ENCODE measurements at regions not wholly inside any gene's neighbourhood (a gene's known extent, or its start where the extent isn't known, plus 50 kb on each side); places are given as distances from the start of the nearest gene placed in this dataset.

GRCh38 chr20:11826334-11826733 lies 91.4 kb upstream of the BTBD3 start:
- peaks cover 0 to 16% (median 0%) of the 10 kb centered on the region in 3 donors for H3K4me1 ChIP-seq
- WGBS, 2 donors (ENCODE audit: low coverage in 1 of 2) = 68 to 80% methylated on average over 1 to 4 of the region's 4 CpGs
- no peak overlapping the region for H3K27ac ChIP-seq
- TF ChIP-seq POLR2A (IDR thresholded peaks at IDR 0.05) = no peak
- no peak for TF ChIP-seq POLR2AphosphoS5 (IDR thresholded peaks at IDR 0.05)
- TF ChIP-seq CTCF (IDR thresholded peaks at IDR 0.05) = no peak
- no peak for TF ChIP-seq EP300 (IDR thresholded peaks at IDR 0.05)
- no peaks in the 10 kb centered on the region for H3K9me3 ChIP-seq
- H3K27me3 ChIP-seq = no peaks in the 10 kb centered on the region
- H3K36me3 ChIP-seq = no peaks in the 10 kb centered on the region
- no peak for ATAC-seq
- no peak overlapping the region for H3K4me3 ChIP-seq

- no peaks in the 10 kb centered on the region for H3K36me3 ChIP-seq
- TF ChIP-seq POLR2AphosphoS5 (IDR thresholded peaks at IDR 0.05) = no peak
- no peak for TF ChIP-seq POLR2A (IDR thresholded peaks at IDR 0.05)
- TF ChIP-seq EP300 (IDR thresholded peaks at IDR 0.05) = no peak
- TF ChIP-seq CTCF (IDR thresholded peaks at IDR 0.05) = no peak
- H3K9me3 ChIP-seq = peaks cover 0 to 10% (median 0%) of the 10 kb centered on the region in 3 donors
- H3K4me3 ChIP-seq = no peak overlapping the region
- no peaks in the 10 kb centered on the region for H3K4me1 ChIP-seq
- no peak for ATAC-seq
- no peaks in the 10 kb centered on the region for H3K27me3 ChIP-seq
- no peak overlapping the region for H3K27ac ChIP-seq
- WGBS, 2 donors (ENCODE audit: low coverage in 1 of 2) = 100% methylated on average over 1 of the region's 1 CpG
Measured at GRCh38 chr20:11832397-11832796, 85.3 kb upstream of the BTBD3 start.

DNA sequence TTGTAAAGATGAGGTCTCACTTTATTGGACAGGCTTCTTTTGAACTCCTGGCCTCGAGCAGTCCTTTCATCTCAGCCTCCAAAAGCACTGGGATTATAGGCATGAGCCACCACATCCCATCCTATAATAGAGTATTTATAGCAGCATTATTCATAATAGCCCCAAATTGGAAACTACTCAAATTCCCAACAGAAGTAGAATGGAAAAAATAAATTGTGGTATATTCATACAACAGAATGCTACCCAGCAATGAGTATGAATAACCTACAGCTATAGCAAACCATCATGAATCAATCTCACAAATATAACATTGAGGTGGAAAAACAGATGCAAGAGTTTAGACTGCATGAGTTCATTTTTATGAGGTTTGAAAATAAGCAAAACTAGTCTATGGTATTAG lies 84.8 kb upstream of the BTBD3 start:
- no peaks in the 10 kb centered on the region for H3K36me3 ChIP-seq
- H3K27ac ChIP-seq = no peak overlapping the region
- TF ChIP-seq POLR2AphosphoS5 (IDR thresholded peaks at IDR 0.05) (no peak), CTCF (IDR thresholded peaks at IDR 0.05) (no peak), EP300 (IDR thresholded peaks at IDR 0.05) (no peak), POLR2A (IDR thresholded peaks at IDR 0.05) (no peak)
- no peak overlapping the region for H3K4me3 ChIP-seq
- H3K4me1 ChIP-seq = no peaks in the 10 kb centered on the region
- H3K9me3 ChIP-seq = peaks cover 0 to 10% (median 0%) of the 10 kb centered on the region in 3 donors
- 0% methylated on average over 1 of the region's 1 CpG for WGBS, 2 donors (ENCODE audit: low coverage in 1 of 2)
- ATAC-seq = no peak
- H3K27me3 ChIP-seq = no peaks in the 10 kb centered on the region

DNA sequence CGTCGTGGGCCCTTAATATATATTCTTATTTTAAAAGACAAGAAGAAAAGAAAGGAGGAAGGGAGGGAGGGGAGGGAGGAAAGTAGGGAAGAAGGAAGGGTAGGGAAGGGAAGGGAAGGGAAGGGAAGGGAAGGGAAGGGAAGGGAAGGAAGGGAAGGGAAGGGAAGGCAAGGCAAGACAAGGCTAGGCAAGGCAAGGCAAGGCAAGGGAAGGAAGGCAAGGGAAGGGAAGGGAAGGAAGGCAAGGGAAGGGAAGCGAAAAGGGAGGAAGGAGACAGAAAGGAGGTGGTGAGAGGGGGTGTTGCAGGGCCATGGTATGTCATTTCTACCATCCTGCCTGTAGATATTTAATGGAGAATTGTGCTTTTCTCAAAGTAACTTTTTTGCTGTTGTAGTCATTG lies 83.9 kb upstream of the BTBD3 start:
- Histone ChIP-seq H3K4me3 (no peak overlapping the region), H3K27me3 (no peaks in the 10 kb centered on the region), H3K9me3 (peaks cover 0 to 10% (median 0%) of the 10 kb centered on the region in 3 donors), H3K36me3 (no peaks in the 10 kb centered on the region), H3K27ac (no peak overlapping the region), H3K4me1 (no peaks in the 10 kb centered on the region)
- WGBS, 2 donors (ENCODE audit: low coverage in 1 of 2) = 87 to 97% methylated on average over 3 of the region's 3 CpGs
- TF ChIP-seq POLR2AphosphoS5 (IDR thresholded peaks at IDR 0.05) (no peak), CTCF (IDR thresholded peaks at IDR 0.05) (no peak), POLR2A (IDR thresholded peaks at IDR 0.05) (no peak), EP300 (IDR thresholded peaks at IDR 0.05) (no peak)
- no peak for ATAC-seq

- TF ChIP-seq CTCF (IDR thresholded peaks at IDR 0.05) (no peak), POLR2A (IDR thresholded peaks at IDR 0.05) (no peak), POLR2AphosphoS5 (IDR thresholded peaks at IDR 0.05) (no peak), EP300 (IDR thresholded peaks at IDR 0.05) (no peak)
- WGBS, 2 donors (ENCODE audit: low coverage in 1 of 2) = 44 to 63% methylated on average over 3 to 4 of the region's 4 CpGs
- Histone ChIP-seq H3K4me3 (no peak overlapping the region), H3K27me3 (no peaks in the 10 kb centered on the region), H3K4me1 (no peaks in the 10 kb centered on the region), H3K36me3 (no peaks in the 10 kb centered on the region), H3K9me3 (peaks cover 0 to 10% (median 0%) of the 10 kb centered on the region in 3 donors), H3K27ac (no peak overlapping the region)
- no peak for ATAC-seq
Measured at GRCh38 chr20:11838076-11838636, 79.5 kb upstream of the BTBD3 start.
